ENCODE measurements at regions not wholly inside any gene's neighbourhood (a gene's known extent, or its start where the extent isn't known, plus 50 kb on each side); places are given as distances from the start of the nearest gene placed in this dataset.
A peak's percentile ranks its signal among the peaks of the same experiment; 100 is the strongest.

GRCh38 chr15:100781961-100782530 lies 97.6 kb upstream of the ALDH1A3 start:
- TF ChIP-seq CTCF (IDR thresholded peaks at IDR 0.05; ENCODE audit: control extremely low read depth in 1 of 3, insufficient read depth in 1 of 3, low read depth in 1 of 3, low read length in 3 of 3): no peak
- peak; percentile 56 for TF ChIP-seq NANOG (IDR thresholded peaks at IDR 0.05; ENCODE audit: insufficient read depth, low read depth, low read length, poor library complexity, severe bottlenecking)
- no peak for TF ChIP-seq GABPA (IDR thresholded peaks at IDR 0.05; ENCODE audit: borderline replicate concordance, insufficient read depth, low read length)

Data from H1 (cell line).